GM19467 (cell line): ENCODE measurements at regions not wholly inside any gene's neighbourhood (a gene's known extent, or its start where the extent isn't known, plus 50 kb on each side); places are given as distances from the start of the nearest gene placed in this dataset.
"Not testable (repeated sequence)": the region's sequence is repeated elsewhere in the genome, so short reads cannot be mapped to it uniquely, and the experiment has no call there.

Experiments
- ATAC-seq: cut with Tn5 transposase; IDR thresholded peaks from one replicate; pipeline ENCODE4 v1.9.1; 2021; ENCODE audit warnings: mild to moderate bottlenecking, moderate library complexity; ENCODE audit not compliant: unreplicated experiment

GRCh38 chr21:7916329-7917303 lies 2604.8 kb upstream of the TPTE start:
- ATAC-seq: no peak

- no peak for ATAC-seq
These were observed 2603.7 kb upstream of the TPTE start for GRCh38 chr21:7917729-7918128.

- peak; percentile 74 for ATAC-seq
These were observed 2595.3 kb upstream of the TPTE start for GRCh38 chr21:7925918-7926582.

GRCh38 chr21:7928528-7928927 lies 2592.9 kb upstream of the TPTE start:
- not testable (repeated sequence) for ATAC-seq

- not testable (repeated sequence) for ATAC-seq
These were observed 2591.8 kb upstream of the TPTE start for GRCh38 chr21:7929586-7929985.

- not testable (repeated sequence) for ATAC-seq
These were observed 2590.9 kb upstream of the TPTE start for GRCh38 chr21:7930445-7930844.

DNA sequence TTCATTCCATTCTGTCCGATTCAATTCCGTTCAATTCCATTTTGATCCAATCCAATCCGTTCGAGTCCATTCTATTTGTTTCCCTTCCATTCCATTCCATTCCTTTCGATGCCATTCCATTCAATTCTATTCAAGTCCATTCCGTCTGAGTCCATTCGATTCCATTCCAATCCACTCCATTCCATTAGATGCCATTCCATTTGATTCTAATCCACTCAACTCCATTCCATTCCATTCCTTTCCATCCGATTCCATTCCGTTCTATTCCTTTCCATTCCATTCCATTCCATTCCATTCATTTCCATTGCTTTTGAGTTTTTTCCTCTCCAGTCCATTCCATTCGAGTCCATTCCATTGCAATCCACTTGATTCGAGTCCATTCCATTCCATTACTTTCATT lies 2589.3 kb upstream of the TPTE start:
- ATAC-seq: not testable (repeated sequence)

- not testable (repeated sequence) for ATAC-seq
These were observed 2588.5 kb upstream of the TPTE start for GRCh38 chr21:7932834-7933233.

- ATAC-seq: no peak
These were observed 2587.5 kb upstream of the TPTE start for GRCh38 chr21:7933923-7934322.

DNA sequence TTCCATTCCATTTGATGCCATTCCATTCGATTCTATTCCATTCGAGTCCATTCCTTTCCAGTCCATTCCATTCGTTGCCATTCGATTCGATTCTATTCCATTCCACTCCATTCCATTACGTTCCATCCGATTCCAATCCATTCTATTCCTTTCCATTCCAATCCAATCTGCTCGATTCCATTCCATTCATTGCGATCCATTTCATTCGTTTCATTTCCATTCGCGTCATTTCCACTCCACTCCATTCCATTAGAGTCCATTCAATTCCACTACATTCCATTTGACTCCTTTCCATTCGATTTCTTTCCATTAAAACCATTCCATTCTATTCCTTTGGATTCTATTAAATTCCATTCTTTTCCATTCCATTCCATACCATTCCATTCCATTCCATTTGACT lies 2584.1 kb upstream of the TPTE start:
- not testable (repeated sequence) for ATAC-seq

GRCh38 chr21:7938223-7938622 lies 2583.2 kb upstream of the TPTE start:
- ATAC-seq: not testable (repeated sequence)

GRCh38 chr21:7941432-7941831 lies 2580.0 kb upstream of the TPTE start:
- not testable (repeated sequence) for ATAC-seq

- not testable (repeated sequence) for ATAC-seq
These were observed 2579.2 kb upstream of the TPTE start for GRCh38 chr21:7942219-7942618.

DNA sequence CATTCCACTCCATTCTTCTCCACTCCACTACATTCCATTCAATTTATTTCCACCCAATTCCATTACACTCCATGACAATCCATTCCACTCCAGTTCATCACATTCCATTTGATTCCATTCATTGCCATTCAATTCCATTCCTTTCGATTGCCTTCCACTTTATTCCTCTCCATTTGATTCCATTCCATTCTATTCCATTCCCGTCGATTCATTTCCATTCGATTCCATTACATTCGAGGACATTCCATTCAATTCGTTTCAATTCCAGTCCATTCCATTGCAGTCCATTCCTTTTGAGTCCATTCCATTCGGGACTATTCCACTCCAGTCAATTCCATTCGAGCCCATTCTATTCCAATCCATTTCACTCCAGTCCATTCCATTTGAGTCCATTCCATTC lies 2577.8 kb upstream of the TPTE start:
- ATAC-seq: not testable (repeated sequence)

- ATAC-seq: no peak
These were observed 2574.0 kb upstream of the TPTE start for GRCh38 chr21:7947422-7947821.

DNA sequence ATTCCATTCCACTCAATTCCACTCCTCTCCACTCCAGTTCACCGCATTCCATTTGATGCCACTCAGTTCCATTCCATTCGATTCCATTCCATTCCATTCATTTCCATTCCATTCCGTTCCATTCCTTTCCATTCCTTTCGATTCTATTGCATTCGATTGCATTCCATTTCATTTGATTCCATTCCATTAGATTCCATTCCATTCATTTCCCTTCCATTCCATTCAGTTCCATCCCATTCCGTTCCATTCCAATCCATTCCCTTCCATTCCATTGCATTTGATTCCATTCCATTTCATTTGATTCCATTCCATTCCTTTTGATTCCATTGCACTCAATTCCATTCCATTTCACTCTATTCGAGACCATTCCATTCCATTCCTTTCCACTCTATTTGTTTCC lies 2572.7 kb upstream of the TPTE start:
- not testable (repeated sequence) for ATAC-seq

DNA sequence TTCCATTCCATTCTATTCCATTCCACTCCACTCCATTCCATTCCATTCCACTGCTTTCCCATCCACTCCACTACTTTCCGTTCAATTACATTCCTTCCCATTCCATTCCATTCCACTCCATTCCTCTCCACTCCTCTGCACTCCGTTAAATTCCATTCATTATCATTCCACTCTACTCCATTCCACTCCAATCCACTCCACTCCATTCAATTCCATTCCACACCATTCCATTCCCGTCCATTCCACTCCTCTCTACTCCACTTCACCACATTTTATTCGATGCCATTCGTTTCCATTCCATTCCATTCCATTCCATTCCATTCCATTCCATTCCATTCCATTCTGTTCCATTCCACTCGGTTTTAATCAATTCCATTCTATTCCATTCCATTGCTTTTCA lies 2571.5 kb upstream of the TPTE start:
- not testable (repeated sequence) for ATAC-seq

GRCh38 chr21:7951854-7952519 lies 2569.4 kb upstream of the TPTE start:
- ATAC-seq: no peak

DNA sequence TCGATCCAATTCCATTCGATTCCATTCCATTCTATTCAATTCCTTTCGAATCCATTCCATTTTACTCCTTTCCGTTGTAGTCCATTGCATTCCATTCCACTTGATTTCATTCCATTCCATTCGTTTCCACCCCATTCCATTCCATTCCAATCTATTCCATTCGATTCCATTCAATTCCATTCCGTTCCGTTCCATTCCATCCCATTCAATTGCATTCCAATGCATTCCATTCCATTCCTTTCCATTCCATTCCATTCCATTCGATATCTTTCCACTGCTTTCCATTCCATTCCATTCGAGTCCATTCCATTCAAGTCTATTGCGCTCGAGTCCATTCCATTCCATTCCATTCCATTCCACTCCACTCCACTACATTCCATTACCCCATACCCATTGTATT lies 2568.7 kb upstream of the TPTE start:
- ATAC-seq: no peak

GRCh38 chr21:7953058-7953457 lies 2568.3 kb upstream of the TPTE start:
- no peak for ATAC-seq

DNA sequence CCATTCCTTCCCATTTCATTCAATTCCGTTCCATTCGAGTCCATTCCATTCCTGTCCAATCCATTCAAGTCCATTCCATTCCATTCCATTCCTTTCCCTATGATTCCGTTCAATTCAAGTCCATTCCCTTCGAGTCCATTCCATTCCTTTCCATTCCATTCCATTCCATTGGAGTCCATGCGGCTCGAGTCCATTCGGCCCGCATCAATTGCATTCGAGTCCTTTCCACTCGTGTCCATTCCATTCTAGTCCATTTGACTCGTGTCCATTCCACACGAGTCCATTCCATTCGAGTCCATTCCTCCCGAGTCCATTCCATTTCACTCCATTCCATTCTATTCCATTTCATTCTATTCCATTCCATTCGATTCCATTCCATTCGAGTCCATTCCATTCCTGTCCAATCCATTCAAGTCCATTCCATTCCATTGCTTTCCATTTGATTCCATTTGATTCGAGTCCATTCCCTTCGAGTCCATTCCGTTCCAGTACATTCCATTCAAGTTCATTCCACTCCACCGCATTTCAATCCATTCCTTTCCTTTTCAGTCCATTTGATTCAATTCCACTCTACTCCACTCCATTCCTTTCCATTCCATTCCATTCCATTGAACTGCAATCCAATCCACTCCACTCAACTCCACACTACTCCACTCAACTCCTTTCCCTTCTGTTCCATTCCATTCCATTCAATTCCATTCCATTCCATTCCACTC lies 2565.9 kb upstream of the TPTE start:
- ATAC-seq: not testable (repeated sequence)
